Adrenal gland (tissue), 9 donors: ENCODE measurements at regions not wholly inside any gene's neighbourhood (a gene's known extent, or its start where the extent isn't known, plus 50 kb on each side); places are given as distances from the start of the nearest gene placed in this dataset.

ENCODE experiments used
- DNase-seq, 7 donors: peaks; one replicate each; pipeline ENCODE4 v3.0.0-alpha.2; 2019 to 2020
- H3K27ac ChIP-seq, 5 donors: fragments of 200-600 bp; sonication (generic) in 4 of 5; 1 replicate in 3 of 5; 2 replicates in 2 of 5; pipeline versions ENCODE4 v1.5.1 to v1.8.0; 2016 to 2020; ENCODE audit warnings: mild to moderate bottlenecking in 1 of 5
- H3K27me3 ChIP-seq: fragments of 200-600 bp; 2 replicates; pipeline ENCODE4 v1.8.0; 2021
- H3K36me3 ChIP-seq, 2 donors: fragments of 200-600 bp; replicated peaks in 1 of 2; 1 replicate in 1 of 2; 2 replicates in 1 of 2; pipeline versions ENCODE4 v1.5.1 to v1.8.0; 2018 to 2022
- H3K4me1 ChIP-seq, 2 donors: fragments of 200-600 bp; replicated peaks in 1 of 2; 1 replicate in 1 of 2; 2 replicates in 1 of 2; pipeline versions ENCODE4 v1.5.1 to v1.8.0; 2018 to 2021
- H3K4me3 ChIP-seq, 4 donors: fragments of 200-600 bp; sonication (generic) in 3 of 4; one replicate each; pipeline ENCODE4 v1.5.1; 2016 to 2018
- H3K9me3 ChIP-seq, 3 donors: fragments of 200-600 bp; sonication (generic) in 1 of 3; replicated peaks in 1 of 3; 1 replicate in 2 of 3; 2 replicates in 1 of 3; pipeline versions ENCODE4 v1.5.1 to v1.8.0; 2016 to 2021
- CTCF ChIP-seq, 6 experiments: fragments of 450-650 bp in 4 of 6; fragments of 200-600 bp in 2 of 6; sonication (generic) in 1 of 6; IDR thresholded peaks; 1 replicate in 5 of 6; 2 replicates in 1 of 6; pipeline versions ENCODE4 v1.5.1 to v1.8.0; 2016 to 2021; ENCODE audit warnings: antibody characterized with exemption in 6 of 6, mild to moderate bottlenecking in 2 of 6, moderate library complexity in 1 of 6
- POLR2A ChIP-seq, 2 donors: fragments of 450-650 bp; IDR thresholded peaks; one replicate each; pipeline ENCODE4 v1.6.1; 2017; ENCODE audit warnings: antibody characterized with exemption in 2 of 2, mild to moderate bottlenecking in 2 of 2, moderate library complexity in 1 of 2
- WGBS, 4 donors: extraction: QIAGEN DNeasy Blood & Tissue Kit in 2 of 4; methylation state at CpG; one replicate each; pipeline versions ENCODE4 v1.1.5 to v1.1.7; 2013 to 2017; 5-methylcytosine and 5-hydroxymethylcytosine counted together
- intact Hi-C, 2 donors: fragments of 100-400 bp; cut with DNase I; formaldehyde crosslinking; loops; one replicate each; pipeline versions ENCODE4 v1.14.1 to v1.15.0; 2022 to 2023
- donor health status: healthy with polysubstance abuse.
- donor health status: Bipolar disorder and iron deficiency.
- donor health status: DM: yes; HTN: yes; CAD: no.
- donor health status: DM: no; HTN: no; CAD: no.
- donor health status: DM: no; HTN: no; CAD: no.

GRCh38 chr9:135228345-135228982 lies 141.0 kb downstream of the OLFM1 start:
- H3K9me3 ChIP-seq = no peaks in the 10 kb centered on the region
- H3K4me1 ChIP-seq = no peaks in the 10 kb centered on the region
- peaks cover 16% of the 10 kb centered on the region for H3K27me3 ChIP-seq
- DNase-seq = no peak
- WGBS, 4 donors = 52 to 72% (median 69%) methylated on average over 8 to 18 of the region's 18 CpGs
- H3K36me3 ChIP-seq = no peaks in the 10 kb centered on the region
- TF ChIP-seq CTCF (IDR thresholded peaks at IDR 0.05) (no peak), POLR2A (IDR thresholded peaks at IDR 0.05) (no peak)
- no peak overlapping the region for H3K27ac ChIP-seq
- intact Hi-C loops = no loop called here
- H3K4me3 ChIP-seq = no peak overlapping the region

- no peak for DNase-seq
- TF ChIP-seq CTCF (IDR thresholded peaks at IDR 0.05) (no peak), POLR2A (IDR thresholded peaks at IDR 0.05) (no peak)
- no peaks in the 10 kb centered on the region for H3K36me3 ChIP-seq
Observed at GRCh38 chr9:135228983-135229625, 141.6 kb downstream of the OLFM1 start.

DNA sequence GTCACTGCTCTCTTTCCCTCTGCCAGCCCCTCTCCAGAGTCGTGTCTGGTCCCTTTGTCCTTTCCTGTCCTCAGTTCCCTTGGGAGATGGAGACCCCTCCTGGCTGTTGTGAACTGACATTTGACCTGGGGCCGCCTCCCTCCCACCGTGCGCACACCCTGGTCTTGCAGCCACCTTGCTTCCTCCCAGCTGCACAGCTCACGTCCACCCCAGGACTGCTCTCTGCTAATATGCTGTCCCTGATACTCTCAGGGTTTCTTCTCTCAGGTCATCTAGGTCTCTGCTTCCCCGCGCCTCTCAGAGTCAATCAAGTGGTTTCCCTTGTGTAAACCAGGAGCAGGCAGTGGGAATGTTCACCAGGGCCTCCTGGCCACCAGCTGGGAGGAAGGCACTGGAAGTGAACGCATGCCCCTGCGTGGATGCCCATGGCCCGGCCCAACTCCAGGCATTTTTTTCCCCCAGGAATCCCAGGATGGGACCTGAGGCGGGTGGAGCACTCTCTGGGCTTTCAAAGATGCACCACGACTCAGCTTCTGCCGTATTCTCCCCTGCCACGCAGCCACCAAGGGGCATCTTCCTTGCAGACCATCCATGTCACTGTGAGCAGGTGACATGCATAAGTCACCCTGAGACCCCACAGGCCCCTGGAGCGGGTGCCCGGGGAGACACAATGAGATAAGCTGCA lies 142.4 kb downstream of the OLFM1 start:
- Histone ChIP-seq H3K4me3 (no peak overlapping the region), H3K4me1 (no peaks in the 10 kb centered on the region), H3K27me3 (peaks cover 16% of the 10 kb centered on the region), H3K9me3 (no peaks in the 10 kb centered on the region), H3K36me3 (no peaks in the 10 kb centered on the region), H3K27ac (no peak overlapping the region)
- 68 to 78% (median 75%) methylated on average over 14 to 16 of the region's 16 CpGs for WGBS, 4 donors
- no peak for DNase-seq
- TF ChIP-seq CTCF (IDR thresholded peaks at IDR 0.05) (no peak), POLR2A (IDR thresholded peaks at IDR 0.05) (no peak)
- intact Hi-C loops = no loop called here

More at GRCh38 chr9:135228983-135229625, 141.6 kb downstream of the OLFM1 start:
- Histone ChIP-seq H3K27me3 (peaks cover 16% of the 10 kb centered on the region), H3K4me3 (no peak overlapping the region), H3K27ac (no peak overlapping the region), H3K9me3 (no peaks in the 10 kb centered on the region), H3K4me1 (no peaks in the 10 kb centered on the region)
- 64 to 82% (median 81%) methylated on average over 10 to 14 of the region's 14 CpGs for WGBS, 4 donors
- intact Hi-C loops = no loop called here

GRCh38 chr9:135230386-135230765 lies 142.9 kb downstream of the OLFM1 start:
- no peak for DNase-seq
- H3K4me1 ChIP-seq = no peaks in the 10 kb centered on the region
- TF ChIP-seq CTCF (IDR thresholded peaks at IDR 0.05) (no peak), POLR2A (IDR thresholded peaks at IDR 0.05) (no peak)
- H3K27ac ChIP-seq = no peak overlapping the region
- WGBS, 4 donors = 79 to 91% (median 83%) methylated on average over 5 to 7 of the region's 7 CpGs
- peaks cover 16% of the 10 kb centered on the region for H3K27me3 ChIP-seq
- H3K36me3 ChIP-seq = no peaks in the 10 kb centered on the region
- intact Hi-C loops = no loop called here
- H3K9me3 ChIP-seq = no peaks in the 10 kb centered on the region
- H3K4me3 ChIP-seq = no peak overlapping the region
